ENCODE measurements at regions not wholly inside any gene's neighbourhood (a gene's known extent, or its start where the extent isn't known, plus 50 kb on each side); places are given as distances from the start of the nearest gene placed in this dataset.

DNA sequence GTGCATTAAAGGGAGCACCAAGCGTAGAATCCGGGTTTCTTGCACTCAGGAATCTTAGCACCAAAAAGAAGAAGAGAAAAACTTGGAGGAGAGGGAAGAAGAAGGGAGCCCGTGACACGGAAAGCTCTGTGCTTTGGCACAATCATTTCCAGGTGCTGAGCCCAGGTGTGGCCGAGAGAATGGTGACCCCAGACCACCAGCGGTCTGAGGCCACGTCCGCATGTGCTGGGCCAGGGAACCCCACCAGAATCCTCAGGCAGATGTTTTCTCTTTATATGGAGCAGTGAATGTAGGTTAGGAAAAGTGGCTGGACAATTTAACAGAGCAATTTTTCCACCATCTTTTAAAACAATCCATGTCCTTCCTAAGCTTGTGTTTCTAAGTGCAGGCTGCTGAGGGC, 520.9 kb downstream of the EPHA4 start:
- intact Hi-C loops (cut with micrococcal nuclease): no loop called here
- DNase-seq (no peak), ATAC-seq (ENCODE audit: low read depth) (no peak)
- H3K9me3 Mint-ChIP-seq: no peaks in the 10 kb centered on the region
- H3K27ac Mint-ChIP-seq: no peak overlapping the region
- H3K4me1 Mint-ChIP-seq: peaks cover 2% of the 10 kb centered on the region
- H3K27me3 Mint-ChIP-seq: no peaks in the 10 kb centered on the region
- H3K36me3 Mint-ChIP-seq (ENCODE audit: low read depth): no peaks in the 10 kb centered on the region
- no peak overlapping the region for H3K4me3 Mint-ChIP-seq
- ChIA-PET CTCF (no interaction called here), POLR2A (no interaction called here)
- TF ChIP-seq, protein P1, sequence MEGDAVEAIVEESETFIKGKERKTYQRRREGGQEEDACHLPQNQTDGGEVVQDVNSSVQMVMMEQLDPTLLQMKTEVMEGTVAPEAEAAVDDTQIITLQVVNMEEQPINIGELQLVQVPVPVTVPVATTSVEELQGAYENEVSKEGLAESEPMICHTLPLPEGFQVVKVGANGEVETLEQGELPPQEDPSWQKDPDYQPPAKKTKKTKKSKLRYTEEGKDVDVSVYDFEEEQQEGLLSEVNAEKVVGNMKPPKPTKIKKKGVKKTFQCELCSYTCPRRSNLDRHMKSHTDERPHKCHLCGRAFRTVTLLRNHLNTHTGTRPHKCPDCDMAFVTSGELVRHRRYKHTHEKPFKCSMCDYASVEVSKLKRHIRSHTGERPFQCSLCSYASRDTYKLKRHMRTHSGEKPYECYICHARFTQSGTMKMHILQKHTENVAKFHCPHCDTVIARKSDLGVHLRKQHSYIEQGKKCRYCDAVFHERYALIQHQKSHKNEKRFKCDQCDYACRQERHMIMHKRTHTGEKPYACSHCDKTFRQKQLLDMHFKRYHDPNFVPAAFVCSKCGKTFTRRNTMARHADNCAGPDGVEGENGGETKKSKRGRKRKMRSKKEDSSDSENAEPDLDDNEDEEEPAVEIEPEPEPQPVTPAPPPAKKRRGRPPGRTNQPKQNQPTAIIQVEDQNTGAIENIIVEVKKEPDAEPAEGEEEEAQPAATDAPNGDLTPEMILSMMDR (IDR thresholded peaks at IDR 0.05): no peak

DNA sequence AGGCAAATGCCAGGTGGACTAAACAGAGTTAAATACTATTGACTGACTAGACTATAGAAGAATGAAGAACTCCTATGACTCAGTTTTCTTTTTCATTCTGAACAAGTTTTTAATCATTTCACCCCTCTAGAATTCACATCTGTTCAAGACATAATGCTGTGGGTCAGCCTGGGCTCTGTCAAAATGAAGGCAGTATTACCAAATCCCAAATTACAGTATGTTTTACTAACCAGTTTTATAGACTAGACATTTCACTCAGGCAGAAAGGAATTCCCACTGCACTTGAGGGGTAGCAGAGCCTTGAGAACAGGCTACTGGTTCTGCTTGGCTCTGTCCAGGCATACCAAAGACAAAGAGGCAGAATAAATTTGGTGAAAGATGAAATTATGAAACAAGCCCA, 511.7 kb downstream of the EPHA4 start:
- ATAC-seq (ENCODE audit: low read depth) (no peak), DNase-seq (no peak)
- Mint-ChIP-seq H3K9me3 (peaks cover 16% of the 10 kb centered on the region), H3K27ac (no peak overlapping the region), H3K27me3 (no peaks in the 10 kb centered on the region), H3K4me1 (peaks cover 11% of the 10 kb centered on the region), H3K36me3 (ENCODE audit: low read depth) (no peaks in the 10 kb centered on the region), H3K4me3 (no peak overlapping the region)
- CTCF ChIA-PET: no interaction called here
- POLR2A ChIA-PET: no interaction called here
- TF ChIP-seq, protein P1 (IDR thresholded peaks at IDR 0.05): no peak
- intact Hi-C loops (cut with micrococcal nuclease): no loop called here

DNA sequence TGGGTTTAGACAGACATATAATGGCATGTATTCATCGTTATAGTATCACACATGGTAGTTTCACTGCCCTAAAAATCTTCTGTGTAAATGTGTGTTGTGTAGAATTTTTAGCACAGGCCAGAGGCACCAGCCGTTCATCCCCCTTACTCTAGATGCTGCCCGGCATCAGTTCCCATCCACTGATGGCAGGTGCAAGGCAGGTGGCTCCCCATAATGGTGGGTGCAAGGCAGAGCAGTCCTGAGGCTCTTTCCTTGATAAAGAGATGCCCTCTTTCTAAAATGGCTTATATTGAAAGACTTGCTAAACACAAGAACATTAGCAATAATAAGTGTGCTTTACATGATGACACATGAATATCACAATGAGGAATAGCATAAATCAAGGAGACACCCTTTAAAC, 508.5 kb downstream of the EPHA4 start:
- H3K9me3 Mint-ChIP-seq: peaks cover 8% of the 10 kb centered on the region
- POLR2A ChIA-PET: no interaction called here
- DNase-seq (no peak), ATAC-seq (ENCODE audit: low read depth) (no peak)
- H3K27me3 Mint-ChIP-seq: no peaks in the 10 kb centered on the region
- TF ChIP-seq, protein P1 (IDR thresholded peaks at IDR 0.05): no peak
- no peak overlapping the region for H3K4me3 Mint-ChIP-seq
- no peak overlapping the region for H3K27ac Mint-ChIP-seq
- intact Hi-C loops (cut with micrococcal nuclease): no loop called here
- peaks cover 11% of the 10 kb centered on the region for H3K4me1 Mint-ChIP-seq
- CTCF ChIA-PET: no interaction called here
- no peaks in the 10 kb centered on the region for H3K36me3 Mint-ChIP-seq (ENCODE audit: low read depth)

DNA sequence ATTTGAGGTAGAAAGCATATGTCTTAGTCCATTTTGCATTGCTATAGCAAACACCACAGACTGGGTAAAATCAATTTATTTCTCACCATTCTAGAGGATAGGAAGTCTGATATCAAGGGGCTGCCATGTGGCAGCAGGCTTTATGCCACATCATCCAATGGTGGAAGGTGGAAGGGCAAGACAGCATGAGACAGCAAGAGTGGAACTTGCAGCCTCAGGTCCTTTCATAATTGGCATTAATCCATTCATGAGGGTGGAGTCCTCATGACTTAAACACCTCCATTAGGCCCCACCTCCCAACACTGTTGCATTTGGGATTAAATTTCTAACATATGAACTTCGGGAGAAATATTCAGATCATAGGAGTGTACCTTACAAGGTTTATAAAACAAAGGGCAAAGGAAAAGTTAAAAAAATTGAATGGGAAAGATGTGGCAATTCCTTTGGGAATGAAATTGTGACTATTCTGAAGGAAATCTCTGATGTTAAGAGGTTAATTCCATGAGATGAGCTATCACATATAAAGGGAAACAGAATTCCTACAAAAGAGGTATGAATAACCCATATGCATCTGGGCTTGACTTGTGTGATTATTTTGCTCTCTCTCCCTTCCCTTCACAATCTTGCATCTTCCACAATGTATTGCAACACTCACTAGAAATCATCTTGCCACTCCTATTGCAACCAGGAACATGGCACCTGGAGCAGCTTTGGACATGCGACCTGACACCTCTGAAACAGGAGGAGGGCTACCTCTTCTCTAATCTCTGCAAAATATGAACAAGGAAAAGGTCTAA, 507.8 kb downstream of the EPHA4 start:
- ChIA-PET POLR2A (no interaction called here), CTCF (no interaction called here)
- H3K27me3 Mint-ChIP-seq: no peaks in the 10 kb centered on the region
- no peaks in the 10 kb centered on the region for H3K36me3 Mint-ChIP-seq (ENCODE audit: low read depth)
- DNase-seq (no peak), ATAC-seq (ENCODE audit: low read depth) (no peak)
- no peak overlapping the region for H3K27ac Mint-ChIP-seq
- peaks cover 9% of the 10 kb centered on the region for H3K4me1 Mint-ChIP-seq
- TF ChIP-seq, protein P1 (IDR thresholded peaks at IDR 0.05): no peak
- H3K9me3 Mint-ChIP-seq: peaks cover 5% of the 10 kb centered on the region
- intact Hi-C loops (cut with micrococcal nuclease): no loop called here
- no peak overlapping the region for H3K4me3 Mint-ChIP-seq

DNA sequence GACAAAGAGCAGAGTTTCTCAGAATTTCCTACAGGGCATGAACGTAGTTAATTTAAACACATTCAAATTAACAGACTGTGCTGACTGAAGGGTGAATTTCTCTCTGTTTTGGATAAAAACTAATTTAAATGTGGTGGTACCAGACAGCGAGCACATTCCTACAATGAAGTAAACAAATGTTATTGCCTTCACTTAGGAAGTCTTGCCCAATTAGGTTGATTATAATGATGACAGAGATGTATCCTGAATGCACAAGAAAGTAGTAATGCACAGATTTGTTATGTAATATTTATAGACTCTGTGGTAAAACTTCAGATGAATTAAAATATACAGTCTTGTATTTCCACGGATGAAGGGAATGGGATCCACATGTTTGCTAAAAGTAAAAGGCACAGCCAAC, 507.2 kb downstream of the EPHA4 start:
- DNase-seq (no peak), ATAC-seq (ENCODE audit: low read depth) (no peak)
- Mint-ChIP-seq H3K4me3 (no peak overlapping the region), H3K27me3 (no peaks in the 10 kb centered on the region), H3K36me3 (ENCODE audit: low read depth) (no peaks in the 10 kb centered on the region), H3K27ac (no peak overlapping the region), H3K4me1 (peaks cover 2% of the 10 kb centered on the region), H3K9me3 (peaks cover 2% of the 10 kb centered on the region)
- intact Hi-C loops (cut with micrococcal nuclease): no loop called here
- CTCF ChIA-PET: no interaction called here
- POLR2A ChIA-PET: no interaction called here
- TF ChIP-seq, protein P1 (IDR thresholded peaks at IDR 0.05): no peak
